ENCODE measurements at regions not wholly inside any gene's neighbourhood (a gene's known extent, or its start where the extent isn't known, plus 50 kb on each side); places are given as distances from the start of the nearest gene placed in this dataset.

DNA sequence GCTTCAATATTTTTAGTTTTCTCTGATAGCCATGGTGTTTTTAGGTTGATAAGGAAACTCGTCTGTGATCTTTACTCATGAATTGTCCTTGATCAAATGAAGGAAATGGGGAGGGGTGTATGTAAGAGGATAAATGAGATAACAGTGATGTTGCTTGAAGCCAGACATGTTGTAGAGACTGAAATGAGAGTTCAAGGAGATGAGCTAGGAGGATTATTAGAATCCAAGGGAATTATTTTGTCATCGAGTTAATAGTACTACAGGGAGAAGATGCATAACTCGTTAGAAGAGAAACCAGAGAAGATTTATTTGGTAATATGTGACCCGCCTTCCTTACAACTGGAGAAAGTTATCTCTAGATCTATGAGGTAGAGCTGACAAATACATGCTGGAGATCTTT lies 371.3 kb upstream of the DDHD1 start:
- no peak for TF ChIP-seq CTCF (IDR thresholded peaks at IDR 0.05)
- TF ChIP-seq POLR2A (IDR thresholded peaks at IDR 0.05): no peak
